ENCODE measurements at regions not wholly inside any gene's neighbourhood (a gene's known extent, or its start where the extent isn't known, plus 50 kb on each side); places are given as distances from the start of the nearest gene placed in this dataset.

- H3K9me2 ChIP-seq (ENCODE audit: insufficient read depth), result no peaks in the 10 kb centered on the region; the same call in 1 of the 2 replicates
- Mint-ChIP-seq H3K27ac (no peak overlapping the region), H3K36me3 (ENCODE audit: low read depth) (peaks cover 15% of the 10 kb centered on the region), H3K4me3 (no peak overlapping the region), H3K27me3 (ENCODE audit: insufficient read depth, low read depth, poor library complexity) (no peaks in the 10 kb centered on the region), H3K9me3 (peaks cover 25% of the 10 kb centered on the region), H3K4me1 (no peaks in the 10 kb centered on the region)
- H3K4me3 ChIP-seq, result no peak overlapping the region
- no peak overlapping the region for H3K4me2 ChIP-seq
- H3K4me1 ChIP-seq (ENCODE audit: insufficient read depth), result no peaks in the 10 kb centered on the region
- H3K79me2 ChIP-seq (replicated peaks; ENCODE audit: insufficient read depth), result no peaks in the 10 kb centered on the region
- no peaks in the 10 kb centered on the region for H3F3A ChIP-seq (replicated peaks; ENCODE audit: low read depth)
- DNase-seq (ENCODE audit: low spot score) (no peak), ATAC-seq (no peak)
- TF ChIP-seq, protein P1, sequence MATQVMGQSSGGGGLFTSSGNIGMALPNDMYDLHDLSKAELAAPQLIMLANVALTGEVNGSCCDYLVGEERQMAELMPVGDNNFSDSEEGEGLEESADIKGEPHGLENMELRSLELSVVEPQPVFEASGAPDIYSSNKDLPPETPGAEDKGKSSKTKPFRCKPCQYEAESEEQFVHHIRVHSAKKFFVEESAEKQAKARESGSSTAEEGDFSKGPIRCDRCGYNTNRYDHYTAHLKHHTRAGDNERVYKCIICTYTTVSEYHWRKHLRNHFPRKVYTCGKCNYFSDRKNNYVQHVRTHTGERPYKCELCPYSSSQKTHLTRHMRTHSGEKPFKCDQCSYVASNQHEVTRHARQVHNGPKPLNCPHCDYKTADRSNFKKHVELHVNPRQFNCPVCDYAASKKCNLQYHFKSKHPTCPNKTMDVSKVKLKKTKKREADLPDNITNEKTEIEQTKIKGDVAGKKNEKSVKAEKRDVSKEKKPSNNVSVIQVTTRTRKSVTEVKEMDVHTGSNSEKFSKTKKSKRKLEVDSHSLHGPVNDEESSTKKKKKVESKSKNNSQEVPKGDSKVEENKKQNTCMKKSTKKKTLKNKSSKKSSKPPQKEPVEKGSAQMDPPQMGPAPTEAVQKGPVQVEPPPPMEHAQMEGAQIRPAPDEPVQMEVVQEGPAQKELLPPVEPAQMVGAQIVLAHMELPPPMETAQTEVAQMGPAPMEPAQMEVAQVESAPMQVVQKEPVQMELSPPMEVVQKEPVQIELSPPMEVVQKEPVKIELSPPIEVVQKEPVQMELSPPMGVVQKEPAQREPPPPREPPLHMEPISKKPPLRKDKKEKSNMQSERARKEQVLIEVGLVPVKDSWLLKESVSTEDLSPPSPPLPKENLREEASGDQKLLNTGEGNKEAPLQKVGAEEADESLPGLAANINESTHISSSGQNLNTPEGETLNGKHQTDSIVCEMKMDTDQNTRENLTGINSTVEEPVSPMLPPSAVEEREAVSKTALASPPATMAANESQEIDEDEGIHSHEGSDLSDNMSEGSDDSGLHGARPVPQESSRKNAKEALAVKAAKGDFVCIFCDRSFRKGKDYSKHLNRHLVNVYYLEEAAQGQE (IDR thresholded peaks at IDR 0.05; ENCODE audit: unreplicated experiment), result no peak
- TF ChIP-seq ZNF114 (CRISPR knock-in tag; IDR thresholded peaks at IDR 0.05) (no peak), ZNF331 (CRISPR knock-in tag; IDR thresholded peaks at IDR 0.05; ENCODE audit: low read depth) (no peak), NANOG (IDR thresholded peaks at IDR 0.05; ENCODE audit: borderline replicate concordance) (no peak), JUNB (IDR thresholded peaks at IDR 0.05; ENCODE audit: unreplicated experiment) (no peak), CREB1 (CRISPR knock-in tag; IDR thresholded peaks at IDR 0.05; ENCODE audit: low read depth) (no peak), STAT1 (IDR thresholded peaks at IDR 0.05; ENCODE audit: unreplicated experiment) (no peak), EZH2phosphoT487 (IDR thresholded peaks at IDR 0.05; ENCODE audit: unreplicated experiment) (no peak), POLR2AphosphoS5 (IDR thresholded peaks at IDR 0.05; ENCODE audit: low read depth) (no peak), ZNF462 (CRISPR knock-in tag; IDR thresholded peaks at IDR 0.05) (no peak), CTCF (conservative IDR thresholded peaks at IDR 0.05; ENCODE audit: low read depth in 2 of 2) (no peak), EZH2 (IDR thresholded peaks at IDR 0.05; ENCODE audit: low read depth, unreplicated experiment) (no peak)
- TF ChIP-seq, protein P2, sequence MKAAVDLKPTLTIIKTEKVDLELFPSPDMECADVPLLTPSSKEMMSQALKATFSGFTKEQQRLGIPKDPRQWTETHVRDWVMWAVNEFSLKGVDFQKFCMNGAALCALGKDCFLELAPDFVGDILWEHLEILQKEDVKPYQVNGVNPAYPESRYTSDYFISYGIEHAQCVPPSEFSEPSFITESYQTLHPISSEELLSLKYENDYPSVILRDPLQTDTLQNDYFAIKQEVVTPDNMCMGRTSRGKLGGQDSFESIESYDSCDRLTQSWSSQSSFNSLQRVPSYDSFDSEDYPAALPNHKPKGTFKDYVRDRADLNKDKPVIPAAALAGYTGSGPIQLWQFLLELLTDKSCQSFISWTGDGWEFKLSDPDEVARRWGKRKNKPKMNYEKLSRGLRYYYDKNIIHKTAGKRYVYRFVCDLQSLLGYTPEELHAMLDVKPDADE (IDR thresholded peaks at IDR 0.05), result no peak
- H3K27ac ChIP-seq (ENCODE audit: low read depth), result no peak overlapping the region
- H4K20me1 ChIP-seq (replicated peaks; ENCODE audit: insufficient read depth), result no peaks in the 10 kb centered on the region
- no peaks in the 10 kb centered on the region for H3K36me3 ChIP-seq (ENCODE audit: insufficient read depth)
- H2AFZ ChIP-seq, result no peak overlapping the region
- no peaks in the 10 kb centered on the region for H3K27me3 ChIP-seq (ENCODE audit: insufficient read depth)
These were observed 1072.0 kb upstream of the CNTN5 start for GRCh38 chr11:97948793-97949192.

All from GM23338 (cell line).